Liver (tissue), 8 donors: ENCODE measurements at regions not wholly inside any gene's neighbourhood (a gene's known extent, or its start where the extent isn't known, plus 50 kb on each side); places are given as distances from the start of the nearest gene placed in this dataset.

Experiments used
- DNase-seq: peaks from one replicate; pipeline ENCODE4 v3.0.0-alpha.2; 2017; ENCODE audit warnings: low spot score
- H3K27ac ChIP-seq, 2 donors: one replicate each; pipeline ENCODE4 v1.7.0; 2013; ENCODE audit warnings: inconsistent platforms in 2 of 2, low read length in 2 of 2, control low read depth in 1 of 2, low read depth in 1 of 2, mild to moderate bottlenecking in 1 of 2
- H3K27me3 ChIP-seq, 4 donors: one replicate each; pipeline versions ENCODE4 v1.6.1 to v1.7.0; 2013; ENCODE audit warnings: low read length in 3 of 4, inconsistent platforms in 1 of 4, mild to moderate bottlenecking in 1 of 4, moderate library complexity in 1 of 4; ENCODE audit not compliant: control insufficient read depth in 4 of 4, insufficient read depth in 4 of 4
- H3K36me3 ChIP-seq, 4 donors: one replicate each; pipeline versions ENCODE4 v1.6.1 to v1.7.0; 2013; ENCODE audit warnings: low read length in 3 of 4, mild to moderate bottlenecking in 3 of 4, low read depth in 1 of 4, moderate library complexity in 1 of 4; ENCODE audit not compliant: control insufficient read depth in 4 of 4, insufficient read depth in 3 of 4
- H3K4me1 ChIP-seq, 4 donors: one replicate each; pipeline versions ENCODE4 v1.6.1 to v1.7.0; 2013; ENCODE audit warnings: low read length in 3 of 4, mild to moderate bottlenecking in 3 of 4, moderate library complexity in 1 of 4; ENCODE audit not compliant: control insufficient read depth in 4 of 4, insufficient read depth in 4 of 4
- H3K4me3 ChIP-seq, 3 donors: one replicate each; pipeline versions ENCODE4 v1.6.1 to v1.7.0; 2013; ENCODE audit warnings: low read length in 3 of 3, control low read depth in 1 of 3, low read depth in 1 of 3, mild to moderate bottlenecking in 1 of 3
- H3K9ac ChIP-seq, 2 donors: one replicate each; pipeline ENCODE4 v1.7.0; 2013; ENCODE audit warnings: low read length in 2 of 2, mild to moderate bottlenecking in 2 of 2, moderate library complexity in 2 of 2, control low read depth in 1 of 2, low read depth in 1 of 2
- H3K9me3 ChIP-seq, 4 donors: one replicate each; pipeline versions ENCODE4 v1.6.1 to v1.7.0; 2013; ENCODE audit warnings: low read length in 3 of 4; ENCODE audit not compliant: control insufficient read depth in 4 of 4
- CTCF ChIP-seq: fragments of 150-350 bp; IDR thresholded peaks from 2 replicates; pipeline ENCODE4 v1.5.1; 2017; ENCODE audit warnings: improper control_type of control experiment, low read depth, low read length; ENCODE audit not compliant: missing input control
- EGR1 ChIP-seq, 2 donors: IDR thresholded peaks; 2 replicates each; pipeline ENCODE4 v1.6.1; 2016 to 2018; ENCODE audit warnings: antibody characterized with exemption in 2 of 2, low read depth in 2 of 2
- FOXA1 ChIP-seq: IDR thresholded peaks from 2 replicates; pipeline ENCODE4 v1.6.1; 2016; ENCODE audit warnings: antibody characterized with exemption
- FOXA2 ChIP-seq: IDR thresholded peaks from 2 replicates; pipeline ENCODE4 v1.6.1; 2016; ENCODE audit warnings: antibody characterized with exemption
- GABPA ChIP-seq, 2 donors: IDR thresholded peaks in 1 of 2; conservative IDR thresholded peaks in 1 of 2; 2 replicates each; pipeline ENCODE4 v1.6.1; 2016; ENCODE audit warnings: antibody characterized with exemption in 2 of 2, mild to moderate bottlenecking in 1 of 2, moderate library complexity in 1 of 2
- HNF4A ChIP-seq, 2 donors: conservative IDR thresholded peaks; 2 replicates each; pipeline ENCODE4 v1.6.1; 2016; ENCODE audit warnings: antibody characterized with exemption in 2 of 2, mild to moderate bottlenecking in 2 of 2
- HNF4G ChIP-seq: IDR thresholded peaks from 2 replicates; pipeline ENCODE4 v1.6.1; 2016; ENCODE audit warnings: antibody characterized with exemption
- JUND ChIP-seq, 2 donors: IDR thresholded peaks; 2 replicates each; pipeline ENCODE4 v1.6.1; 2016; ENCODE audit warnings: antibody characterized with exemption in 2 of 2
- NR2F2 ChIP-seq: IDR thresholded peaks from 2 replicates; pipeline ENCODE4 v1.6.1; 2016; ENCODE audit warnings: antibody characterized with exemption
- RAD21 ChIP-seq, 2 donors: IDR thresholded peaks; 2 replicates each; pipeline ENCODE4 v1.6.1; 2016; ENCODE audit warnings: antibody characterized with exemption in 2 of 2, mild to moderate bottlenecking in 2 of 2
- REST ChIP-seq: IDR thresholded peaks from 2 replicates; pipeline ENCODE4 v1.6.1; 2016; ENCODE audit warnings: antibody characterized with exemption, mild to moderate bottlenecking
- RXRA ChIP-seq, 2 donors: IDR thresholded peaks; 2 replicates each; pipeline ENCODE4 v1.6.1; 2017 to 2018; ENCODE audit warnings: antibody characterized with exemption in 2 of 2, mild to moderate bottlenecking in 1 of 2
- SP1 ChIP-seq: IDR thresholded peaks from 2 replicates; pipeline ENCODE4 v1.6.1; 2018; ENCODE audit warnings: antibody characterized with exemption, mild to moderate bottlenecking
- TAF1 ChIP-seq: conservative IDR thresholded peaks from 2 replicates; pipeline ENCODE4 v1.6.1; 2016; ENCODE audit warnings: antibody characterized with exemption, mild to moderate bottlenecking
- YY1 ChIP-seq: IDR thresholded peaks from 2 replicates; pipeline ENCODE4 v1.6.1; 2016; ENCODE audit warnings: antibody characterized with exemption, mild to moderate bottlenecking
- WGBS: extraction: QIAGEN DNeasy Blood & Tissue Kit; methylation state at CpG from one replicate; pipeline ENCODE4 v1.1.7; 2013; 5-methylcytosine and 5-hydroxymethylcytosine counted together
- TF ChIP-seq, protein P1 (sequence below): IDR thresholded peaks from 2 replicates; pipeline ENCODE4 v1.6.1; 2016; ENCODE audit warnings: antibody characterized with exemption
- TF ChIP-seq, protein P2 (sequence below): IDR thresholded peaks from 2 replicates; pipeline ENCODE4 v1.6.1; 2016; ENCODE audit warnings: antibody characterized with exemption
- TF ChIP-seq, protein P3 (sequence below): IDR thresholded peaks from 2 replicates; pipeline ENCODE4 v1.6.1; 2016; ENCODE audit warnings: antibody characterized with exemption
- donor health status: healthy.
- donor health status: healthy.
- donor health status: healthy.
- donor health status: healthy.
- donor health status: healthy.

GRCh38 chr7:53119514-53119941 lies 84.1 kb downstream of the POM121L12 start:
- no peaks in the 10 kb centered on the region for H3K27me3 ChIP-seq
- no peak overlapping the region for H3K4me3 ChIP-seq
- no peak overlapping the region for H3K27ac ChIP-seq
- no peaks in the 10 kb centered on the region for H3K9me3 ChIP-seq
- H3K4me1 ChIP-seq = no peaks in the 10 kb centered on the region
- no peaks in the 10 kb centered on the region for H3K36me3 ChIP-seq
- 52% methylated on average over 4 of the region's 4 CpGs for WGBS
- TF ChIP-seq, protein P1, sequence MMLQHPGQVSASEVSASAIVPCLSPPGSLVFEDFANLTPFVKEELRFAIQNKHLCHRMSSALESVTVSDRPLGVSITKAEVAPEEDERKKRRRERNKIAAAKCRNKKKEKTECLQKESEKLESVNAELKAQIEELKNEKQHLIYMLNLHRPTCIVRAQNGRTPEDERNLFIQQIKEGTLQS = no peak
- TF ChIP-seq FOXA2 = no peak
- TF ChIP-seq TAF1 = no peak
- TF ChIP-seq RXRA (IDR thresholded peaks at IDR 0.05) = no peak
- no peak for TF ChIP-seq HNF4A (conservative IDR thresholded peaks at IDR 0.05)
- TF ChIP-seq SP1 = no peak
- no peak for TF ChIP-seq NR2F2
- TF ChIP-seq YY1 = no peak
- TF ChIP-seq CTCF = no peak
- TF ChIP-seq FOXA1 = no peak
- no peak for TF ChIP-seq EGR1 (IDR thresholded peaks at IDR 0.05; ENCODE audit: low read depth in 2 of 2)
- TF ChIP-seq HNF4G = no peak
- TF ChIP-seq RAD21 (IDR thresholded peaks at IDR 0.05) = no peak
- TF ChIP-seq, protein P2, sequence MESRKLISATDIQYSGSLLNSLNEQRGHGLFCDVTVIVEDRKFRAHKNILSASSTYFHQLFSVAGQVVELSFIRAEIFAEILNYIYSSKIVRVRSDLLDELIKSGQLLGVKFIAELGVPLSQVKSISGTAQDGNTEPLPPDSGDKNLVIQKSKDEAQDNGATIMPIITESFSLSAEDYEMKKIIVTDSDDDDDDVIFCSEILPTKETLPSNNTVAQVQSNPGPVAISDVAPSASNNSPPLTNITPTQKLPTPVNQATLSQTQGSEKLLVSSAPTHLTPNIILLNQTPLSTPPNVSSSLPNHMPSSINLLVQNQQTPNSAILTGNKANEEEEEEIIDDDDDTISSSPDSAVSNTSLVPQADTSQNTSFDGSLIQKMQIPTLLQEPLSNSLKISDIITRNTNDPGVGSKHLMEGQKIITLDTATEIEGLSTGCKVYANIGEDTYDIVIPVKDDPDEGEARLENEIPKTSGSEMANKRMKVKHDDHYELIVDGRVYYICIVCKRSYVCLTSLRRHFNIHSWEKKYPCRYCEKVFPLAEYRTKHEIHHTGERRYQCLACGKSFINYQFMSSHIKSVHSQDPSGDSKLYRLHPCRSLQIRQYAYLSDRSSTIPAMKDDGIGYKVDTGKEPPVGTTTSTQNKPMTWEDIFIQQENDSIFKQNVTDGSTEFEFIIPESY = no peak
- no peak for TF ChIP-seq JUND (IDR thresholded peaks at IDR 0.05)
- TF ChIP-seq GABPA (IDR thresholded peaks at IDR 0.05 in 1 of 2, conservative IDR thresholded peaks at IDR 0.05 in 1 of 2) = no peak
- TF ChIP-seq REST = no peak
- TF ChIP-seq, protein P3, sequence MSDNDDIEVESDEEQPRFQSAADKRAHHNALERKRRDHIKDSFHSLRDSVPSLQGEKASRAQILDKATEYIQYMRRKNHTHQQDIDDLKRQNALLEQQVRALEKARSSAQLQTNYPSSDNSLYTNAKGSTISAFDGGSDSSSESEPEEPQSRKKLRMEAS = no peak
- no peak for DNase-seq
- H3K9ac ChIP-seq = no peak overlapping the region

DNA sequence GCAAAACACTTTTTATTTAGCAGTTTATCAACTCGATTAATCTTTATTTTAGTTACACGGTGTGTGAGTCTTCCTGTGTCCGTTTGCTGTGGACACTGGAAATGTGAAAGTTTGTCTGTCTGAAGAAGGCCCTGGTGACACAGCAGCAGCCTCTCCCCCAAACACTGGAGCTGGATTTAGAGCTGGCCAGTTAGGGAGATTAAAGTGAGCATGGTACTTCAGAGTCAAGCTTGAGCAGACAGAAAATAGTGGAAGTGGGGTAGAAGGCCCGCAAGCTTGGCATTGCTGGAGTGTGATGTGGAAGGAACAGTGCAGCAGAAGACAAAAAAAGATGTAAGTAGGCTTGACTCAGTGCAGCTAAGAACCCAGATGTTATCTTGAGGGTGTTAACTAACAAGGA lies 85.9 kb downstream of the POM121L12 start:
- 78% methylated on average over 4 of the region's 4 CpGs for WGBS
- TF ChIP-seq FOXA2 (no peak), REST (no peak), HNF4A (conservative IDR thresholded peaks at IDR 0.05) (no peak), EGR1 (IDR thresholded peaks at IDR 0.05; ENCODE audit: low read depth in 2 of 2) (no peak), SP1 (no peak), RAD21 (IDR thresholded peaks at IDR 0.05) (no peak)
- TF ChIP-seq, protein P2 = no peak
- TF ChIP-seq, protein P1 = no peak

More for the DNA sequence above, 85.9 kb downstream of the POM121L12 start:
- no peak overlapping the region for H3K27ac ChIP-seq
- H3K36me3 ChIP-seq = no peaks in the 10 kb centered on the region
- no peaks in the 10 kb centered on the region for H3K4me1 ChIP-seq
- no peaks in the 10 kb centered on the region for H3K27me3 ChIP-seq
- H3K4me3 ChIP-seq = no peak overlapping the region
- DNase-seq = no peak
- no peak overlapping the region for H3K9ac ChIP-seq
- H3K9me3 ChIP-seq = no peaks in the 10 kb centered on the region
